Dedifferentiated amniotic fluid mesenchymal stem cell (primary cell): ENCODE measurements at regions not wholly inside any gene's neighbourhood (a gene's known extent, or its start where the extent isn't known, plus 50 kb on each side); places are given as distances from the start of the nearest gene placed in this dataset.
"Not testable (repeated sequence)": the region's sequence is repeated elsewhere in the genome, so short reads cannot be mapped to it uniquely, and the experiment has no call there.

ENCODE experiments used
- DNase-seq: peaks from one replicate; pipeline ENCODE4 v3.0.0-alpha.2; 2016; ENCODE audit errors: extremely low spot score

GRCh38 chr3:96483191-96483590 is 331.2 kb upstream of the EPHA6 start:
- DNase-seq, result not testable (repeated sequence)

- no peak for DNase-seq
These were observed 330.6 kb upstream of the EPHA6 start for GRCh38 chr3:96483781-96484180.

- no peak for DNase-seq
These were observed 325.7 kb upstream of the EPHA6 start for GRCh38 chr3:96488708-96489107.

- DNase-seq, result no peak
These were observed 323.4 kb upstream of the EPHA6 start for GRCh38 chr3:96491023-96491422.

GRCh38 chr3:96491868-96492267 is 322.5 kb upstream of the EPHA6 start:
- DNase-seq, result no peak

GRCh38 chr3:96510334-96510733 is 304.1 kb upstream of the EPHA6 start:
- DNase-seq, result no peak

- no peak for DNase-seq
These were observed 277.2 kb upstream of the EPHA6 start for GRCh38 chr3:96537165-96537564.

- DNase-seq, result no peak
These were observed 276.2 kb upstream of the EPHA6 start for GRCh38 chr3:96538186-96538585.

GRCh38 chr3:96548073-96548472 is 266.3 kb upstream of the EPHA6 start:
- DNase-seq, result no peak

- no peak for DNase-seq
These were observed 237.5 kb upstream of the EPHA6 start for GRCh38 chr3:96576935-96577334.

GRCh38 chr3:96584066-96584465 is 230.3 kb upstream of the EPHA6 start:
- DNase-seq, result no peak

GRCh38 chr3:96606865-96607264 is 207.5 kb upstream of the EPHA6 start:
- DNase-seq, result peak; percentile 6

GRCh38 chr3:96619475-96619874 is 194.9 kb upstream of the EPHA6 start:
- peak; percentile 3 for DNase-seq

- peak; percentile 13 for DNase-seq
These were observed 191.5 kb upstream of the EPHA6 start for GRCh38 chr3:96622878-96623277.

GRCh38 chr3:96631050-96631449 is 183.3 kb upstream of the EPHA6 start:
- no peak for DNase-seq

- DNase-seq, result no peak
These were observed 167.8 kb upstream of the EPHA6 start for GRCh38 chr3:96646596-96646995.

GRCh38 chr3:96657710-96658109 is 156.7 kb upstream of the EPHA6 start:
- DNase-seq, result no peak

GRCh38 chr3:96671861-96672595 is 142.4 kb upstream of the EPHA6 start:
- DNase-seq, result not testable (repeated sequence)

GRCh38 chr3:96677156-96677555 is 137.2 kb upstream of the EPHA6 start:
- no peak for DNase-seq

- no peak for DNase-seq
These were observed 136.1 kb upstream of the EPHA6 start for GRCh38 chr3:96678325-96678724.

GRCh38 chr3:96700322-96701315 is 113.8 kb upstream of the EPHA6 start:
- no peak for DNase-seq

- no peak for DNase-seq
These were observed 108.5 kb upstream of the EPHA6 start for GRCh38 chr3:96705895-96706294.

- no peak for DNase-seq
These were observed 107.9 kb upstream of the EPHA6 start for GRCh38 chr3:96706509-96706908.
